Fibroblast of villous mesenchyme (primary cell): ENCODE measurements at regions not wholly inside any gene's neighbourhood (a gene's known extent, or its start where the extent isn't known, plus 50 kb on each side); places are given as distances from the start of the nearest gene placed in this dataset.

ENCODE experiments used
- DNase-seq: peaks from one replicate; pipeline ENCODE4 v3.0.0-alpha.2; 2010; ENCODE audit warnings: low read depth
- H3K4me3 ChIP-seq: 2 replicates; pipeline ENCODE4 v1.5.1; 2011; ENCODE audit warnings: low read depth, mild to moderate bottlenecking, low read length
- CTCF ChIP-seq: IDR thresholded peaks from 2 replicates; pipeline ENCODE4 v1.5.1; 2012; ENCODE audit warnings: low read depth, mild to moderate bottlenecking, low read length; ENCODE audit not compliant: insufficient read depth

DNA sequence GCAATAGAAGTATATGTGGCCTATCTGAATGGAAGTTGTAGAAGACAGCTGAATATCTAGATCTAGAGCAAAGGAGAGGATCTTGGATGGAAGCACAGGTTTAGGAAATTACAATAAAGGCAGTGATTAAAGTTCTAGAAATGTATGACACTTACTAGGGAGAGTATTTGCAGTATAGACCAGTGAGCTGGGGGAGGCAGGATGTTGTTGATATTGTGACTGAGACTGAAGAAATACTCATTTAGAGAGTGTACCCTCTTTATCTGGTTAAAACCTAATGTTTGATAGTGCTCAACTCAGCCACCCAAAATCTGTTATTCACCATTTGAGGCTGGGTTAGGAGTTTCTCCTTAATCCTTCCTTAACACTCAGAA, 439.5 kb downstream of the GRXCR1 start:
- H3K4me3 ChIP-seq: no peak overlapping the region
- no peak for DNase-seq
- no peak for TF ChIP-seq CTCF

DNA sequence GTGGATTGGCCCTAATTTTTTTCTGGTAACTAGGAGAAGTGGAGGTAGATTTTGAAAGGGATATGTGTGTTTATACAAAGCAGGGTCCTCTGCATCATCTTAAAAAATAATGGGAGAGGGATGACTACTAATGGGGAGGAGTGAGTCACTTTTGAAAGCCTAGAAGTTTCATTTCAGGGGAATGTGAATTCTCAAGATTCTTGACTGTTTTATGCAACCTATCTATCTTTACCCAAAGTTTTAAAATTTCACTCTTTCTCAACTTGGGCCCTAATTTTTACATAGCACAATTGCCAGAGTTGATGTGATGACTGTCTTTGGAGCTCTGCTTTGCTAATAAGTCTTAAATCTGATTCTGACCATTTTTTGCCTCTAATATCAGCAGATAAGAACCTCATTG, 445.2 kb downstream of the GRXCR1 start:
- no peak for DNase-seq
- no peak for TF ChIP-seq CTCF
- H3K4me3 ChIP-seq: no peak overlapping the region

DNA sequence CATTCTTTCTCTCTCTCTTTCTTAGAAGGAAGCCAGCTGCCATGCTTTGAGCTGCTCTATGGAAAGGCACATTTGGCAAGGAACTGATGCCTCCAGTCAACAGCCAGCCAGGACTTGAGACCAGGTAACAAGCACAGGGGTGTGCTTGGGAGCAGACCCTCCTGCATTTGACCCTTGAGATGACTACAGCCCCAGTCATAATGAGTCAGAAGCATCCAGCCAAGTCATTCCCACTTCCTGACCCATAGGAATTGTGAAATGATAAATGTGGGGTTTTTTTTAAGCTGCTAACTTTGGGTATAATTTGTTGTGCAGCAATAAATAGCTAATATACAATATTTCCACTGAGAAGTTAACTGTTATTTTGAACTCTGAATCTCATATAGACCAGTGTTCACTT, 446.9 kb downstream of the GRXCR1 start:
- TF ChIP-seq CTCF: no peak
- no peak overlapping the region for H3K4me3 ChIP-seq
- DNase-seq: peak; percentile 61

- no peak for TF ChIP-seq CTCF
- no peak overlapping the region for H3K4me3 ChIP-seq
- peak; percentile 65 for DNase-seq
These were observed 449.2 kb downstream of the GRXCR1 start for GRCh38 chr4:43341741-43342140.

- DNase-seq: no peak
- TF ChIP-seq CTCF: no peak
- H3K4me3 ChIP-seq: no peak overlapping the region
These were observed 450.8 kb downstream of the GRXCR1 start for GRCh38 chr4:43343298-43343697.

DNA sequence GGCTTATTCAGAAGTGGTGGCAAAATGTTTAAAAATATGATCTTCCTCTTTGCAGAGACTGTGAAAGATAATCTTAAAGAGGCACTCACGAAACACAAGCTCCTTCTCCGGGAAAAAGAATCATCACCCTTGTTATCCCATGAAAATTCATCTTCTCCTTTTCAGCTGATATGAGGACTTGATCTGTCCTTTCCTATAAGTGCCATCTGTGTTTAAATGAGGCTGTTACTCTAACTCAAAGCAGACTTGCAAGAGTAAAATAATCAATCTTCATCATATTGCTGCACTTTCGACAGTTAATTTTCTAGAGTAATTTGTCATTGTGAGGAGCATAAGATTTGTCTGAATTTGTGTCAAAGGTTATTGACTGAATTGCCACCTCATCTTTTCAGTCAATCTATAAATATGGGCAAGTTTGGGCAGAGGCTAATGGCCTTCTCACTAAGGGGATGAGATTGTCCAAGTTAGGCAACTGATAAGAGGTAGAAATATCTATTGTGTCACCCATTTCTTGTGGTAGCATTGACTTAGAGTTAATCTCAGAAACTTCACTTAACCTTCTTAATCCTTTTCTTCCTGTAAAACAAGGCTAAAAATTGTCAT, 452.9 kb downstream of the GRXCR1 start:
- no peak for DNase-seq
- no peak overlapping the region for H3K4me3 ChIP-seq
- no peak for TF ChIP-seq CTCF

GRCh38 chr4:43348591-43348990, 456.1 kb downstream of the GRXCR1 start:
- H3K4me3 ChIP-seq: no peak overlapping the region
- DNase-seq: no peak
- TF ChIP-seq CTCF: no peak
